Rectal smooth muscle tissue (tissue), 1 donor: ENCODE measurements at regions not wholly inside any gene's neighbourhood (a gene's known extent, or its start where the extent isn't known, plus 50 kb on each side); places are given as distances from the start of the nearest gene placed in this dataset.

Experiments used
- H3K27ac ChIP-seq: one replicate; pipeline ENCODE4 v1.7.0; 2013; ENCODE audit warnings: low read depth, low read length, inconsistent platforms
- H3K27me3 ChIP-seq: one replicate; pipeline ENCODE4 v1.7.0; 2013; ENCODE audit warnings: low read length; ENCODE audit not compliant: control insufficient read depth, insufficient read depth
- H3K36me3 ChIP-seq: one replicate; pipeline ENCODE4 v1.7.0; 2013; ENCODE audit warnings: low read length; ENCODE audit not compliant: control insufficient read depth, insufficient read depth
- H3K4me1 ChIP-seq: one replicate; pipeline ENCODE4 v1.7.0; 2013; ENCODE audit warnings: low read length; ENCODE audit not compliant: control insufficient read depth, insufficient read depth
- H3K4me3 ChIP-seq: one replicate; pipeline ENCODE4 v1.7.0; 2013; ENCODE audit warnings: low read length
- H3K9ac ChIP-seq: one replicate; pipeline ENCODE4 v1.7.0; 2013; ENCODE audit warnings: low read length

- Histone ChIP-seq H3K27me3 (no peaks in the 10 kb centered on the region), H3K27ac (peak overlapping the region; percentile 87), H3K9ac (no peak overlapping the region), H3K36me3 (no peaks in the 10 kb centered on the region), H3K4me3 (peak overlapping the region; percentile 74), H3K4me1 (peaks cover 10% of the 10 kb centered on the region)
These were observed 293.1 kb downstream of the ZSWIM6 start for GRCh38 chr5:61625137-61625561.

- Histone ChIP-seq H3K4me3 (peak overlapping the region; percentile 74), H3K27me3 (no peaks in the 10 kb centered on the region), H3K27ac (peak overlapping the region; percentile 87), H3K9ac (peak overlapping the region; percentile 8), H3K4me1 (peaks cover 6% of the 10 kb centered on the region), H3K36me3 (no peaks in the 10 kb centered on the region)
These were observed 293.9 kb downstream of the ZSWIM6 start for GRCh38 chr5:61625681-61626621.

GRCh38 chr5:61626639-61627282 is 294.7 kb downstream of the ZSWIM6 start:
- H3K27ac ChIP-seq = peak overlapping the region; percentile 87
- H3K27me3 ChIP-seq = no peaks in the 10 kb centered on the region
- peak overlapping the region; percentile 74 for H3K4me3 ChIP-seq
- H3K4me1 ChIP-seq = peaks cover 4% of the 10 kb centered on the region
- no peak overlapping the region for H3K9ac ChIP-seq
- H3K36me3 ChIP-seq = no peaks in the 10 kb centered on the region

GRCh38 chr5:61627531-61627930 is 295.5 kb downstream of the ZSWIM6 start:
- Histone ChIP-seq H3K27me3 (no peaks in the 10 kb centered on the region), H3K27ac (no peak overlapping the region), H3K36me3 (no peaks in the 10 kb centered on the region), H3K4me1 (peaks cover 4% of the 10 kb centered on the region), H3K4me3 (no peak overlapping the region), H3K9ac (no peak overlapping the region)

- no peaks in the 10 kb centered on the region for H3K4me1 ChIP-seq
- H3K9ac ChIP-seq = no peak overlapping the region
- H3K36me3 ChIP-seq = no peaks in the 10 kb centered on the region
- no peaks in the 10 kb centered on the region for H3K27me3 ChIP-seq
- H3K4me3 ChIP-seq = no peak overlapping the region
- H3K27ac ChIP-seq = peak overlapping the region; percentile 48
These were observed 298.9 kb downstream of the ZSWIM6 start for GRCh38 chr5:61630908-61631307.

GRCh38 chr5:61631438-61631941 is 299.4 kb downstream of the ZSWIM6 start:
- H3K27me3 ChIP-seq = no peaks in the 10 kb centered on the region
- no peak overlapping the region for H3K9ac ChIP-seq
- peak overlapping the region; percentile 4 for H3K4me3 ChIP-seq
- no peaks in the 10 kb centered on the region for H3K4me1 ChIP-seq
- no peaks in the 10 kb centered on the region for H3K36me3 ChIP-seq
- peak overlapping the region; percentile 48 for H3K27ac ChIP-seq

- H3K9ac ChIP-seq = no peak overlapping the region
- H3K27me3 ChIP-seq = no peaks in the 10 kb centered on the region
- no peaks in the 10 kb centered on the region for H3K36me3 ChIP-seq
- no peaks in the 10 kb centered on the region for H3K4me1 ChIP-seq
- H3K4me3 ChIP-seq = no peak overlapping the region
- H3K27ac ChIP-seq = peak overlapping the region; percentile 48
These were observed 300.0 kb downstream of the ZSWIM6 start for GRCh38 chr5:61632064-61632463.

GRCh38 chr5:61635271-61635670 is 303.2 kb downstream of the ZSWIM6 start:
- Histone ChIP-seq H3K27ac (no peak overlapping the region), H3K27me3 (no peaks in the 10 kb centered on the region), H3K9ac (no peak overlapping the region), H3K36me3 (no peaks in the 10 kb centered on the region), H3K4me1 (no peaks in the 10 kb centered on the region), H3K4me3 (no peak overlapping the region)

- no peak overlapping the region for H3K9ac ChIP-seq
- H3K27ac ChIP-seq = no peak overlapping the region
- no peaks in the 10 kb centered on the region for H3K4me1 ChIP-seq
- H3K27me3 ChIP-seq = no peaks in the 10 kb centered on the region
- H3K36me3 ChIP-seq = no peaks in the 10 kb centered on the region
- no peak overlapping the region for H3K4me3 ChIP-seq
These were observed 305.5 kb downstream of the ZSWIM6 start for GRCh38 chr5:61637566-61637965.

GRCh38 chr5:61638476-61638875 is 306.4 kb downstream of the ZSWIM6 start:
- Histone ChIP-seq H3K9ac (no peak overlapping the region), H3K4me3 (no peak overlapping the region), H3K27ac (no peak overlapping the region), H3K36me3 (no peaks in the 10 kb centered on the region), H3K27me3 (no peaks in the 10 kb centered on the region), H3K4me1 (no peaks in the 10 kb centered on the region)

GRCh38 chr5:61640179-61641021 is 308.3 kb downstream of the ZSWIM6 start:
- Histone ChIP-seq H3K27me3 (no peaks in the 10 kb centered on the region), H3K36me3 (no peaks in the 10 kb centered on the region), H3K27ac (no peak overlapping the region), H3K9ac (no peak overlapping the region), H3K4me3 (no peak overlapping the region), H3K4me1 (no peaks in the 10 kb centered on the region)
